ENCODE measurements at regions not wholly inside any gene's neighbourhood (a gene's known extent, or its start where the extent isn't known, plus 50 kb on each side); places are given as distances from the start of the nearest gene placed in this dataset.

DNA sequence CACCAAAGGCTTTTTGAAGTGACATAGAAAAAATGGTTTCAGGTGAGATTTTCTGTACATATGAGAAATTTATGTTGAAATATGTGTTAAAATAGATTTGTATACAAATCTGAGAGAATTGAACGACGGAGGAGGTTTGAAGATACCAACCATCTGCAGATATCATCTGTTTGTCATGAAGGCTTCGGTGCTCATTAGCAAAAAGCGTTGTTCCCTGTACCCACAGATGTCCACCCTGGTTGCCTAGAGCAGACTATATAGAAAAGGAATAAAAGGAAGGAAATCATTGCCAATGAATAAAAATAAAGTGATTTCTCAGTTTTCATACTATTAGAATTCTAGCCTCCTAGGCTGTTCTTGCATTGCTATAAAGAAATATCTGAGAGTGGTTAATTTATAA lies 2262.8 kb upstream of the ACO1 start:
- Histone ChIP-seq H3K4me1 (ENCODE audit: control insufficient read depth, extremely low read depth, insufficient read depth, low read length) (no peaks in the 10 kb centered on the region), H3K36me3 (ENCODE audit: control insufficient read depth in 2 of 2, extremely low read depth in 1 of 2, insufficient read depth in 2 of 2, low read length in 2 of 2) (no peaks in the 10 kb centered on the region), H3K4me3 (replicated peaks in 1 of 3; ENCODE audit: insufficient read depth in 1 of 3, low read depth in 1 of 3, low read length in 3 of 3) (no peak overlapping the region), H3K27ac (ENCODE audit: insufficient read depth, low read depth, low read length) (no peak overlapping the region), H3K9me3 (replicated peaks; ENCODE audit: control insufficient read depth, insufficient read depth, low read length) (no peaks in the 10 kb centered on the region), H4K20me1 (replicated peaks; ENCODE audit: control insufficient read depth, extremely low read depth, insufficient read depth, low read length) (no peaks in the 10 kb centered on the region), H3K79me2 (ENCODE audit: control insufficient read depth, insufficient read depth, low read length) (no peaks in the 10 kb centered on the region), H2AFZ (ENCODE audit: low read depth, low read length) (no peak overlapping the region), H3K4me2 (ENCODE audit: insufficient read depth, low read length) (no peak overlapping the region), H3K9ac (replicated peaks; ENCODE audit: extremely low read depth, insufficient read depth, low read length) (no peak overlapping the region), H3K9me1 (replicated peaks; ENCODE audit: control insufficient read depth, extremely low read depth, insufficient read depth, low read length) (no peaks in the 10 kb centered on the region), H3K27me3 (ENCODE audit: control insufficient read depth in 2 of 2, insufficient read depth in 2 of 2, low read length in 2 of 2) (no peaks in the 10 kb centered on the region)
- dilution Hi-C loops (cut with MboI; ENCODE audit: extremely low pct_ligation_motif_present, low sequenced_read_pairs) = no loop called here
- TF ChIP-seq JUN (IDR thresholded peaks at IDR 0.05; ENCODE audit: borderline replicate concordance, insufficient read depth, insufficient read length, low read depth) (no peak), POLR2AphosphoS5 (IDR thresholded peaks at IDR 0.05; ENCODE audit: insufficient read depth, low read depth, low read length) (no peak), GATA2 (IDR thresholded peaks at IDR 0.05; ENCODE audit: insufficient read depth, insufficient read length, low read depth, low read length) (no peak)
- intact Hi-C loops (cut with micrococcal nuclease) = no loop called here
- ChIA-PET POLR2A (no interaction called here), CTCF (no interaction called here)
- FAIRE-seq (no peak), DNase-seq (ENCODE audit: low read depth, low spot score) (no peak)
- no TSS peak for BruUV-seq (replicated peaks)

DNA sequence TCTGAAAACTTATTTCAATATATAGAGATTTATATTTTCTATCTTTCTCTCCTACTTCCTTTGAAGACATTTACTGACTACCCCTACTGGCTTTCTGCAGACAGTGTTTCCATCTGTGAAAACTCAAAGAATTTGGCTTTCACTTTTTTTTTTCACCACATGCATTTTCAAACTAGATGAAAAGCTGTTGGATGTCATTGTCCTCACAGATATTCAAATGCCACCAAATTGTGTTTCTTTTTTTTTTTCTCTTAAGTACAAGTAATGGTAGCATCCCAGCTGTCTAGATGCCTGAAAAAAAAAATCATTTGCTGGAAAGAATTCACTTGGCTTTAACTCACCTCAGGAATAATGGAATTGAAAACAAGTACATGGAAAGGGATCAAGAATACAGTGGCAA lies 2258.6 kb upstream of the ACO1 start:
- POLR2A ChIA-PET = no interaction called here

More for the DNA sequence above, 2258.6 kb upstream of the ACO1 start:
- H4K20me1 ChIP-seq (replicated peaks; ENCODE audit: control insufficient read depth, extremely low read depth, insufficient read depth, low read length) = no peaks in the 10 kb centered on the region
- H3K27me3 ChIP-seq (ENCODE audit: control insufficient read depth in 2 of 2, insufficient read depth in 2 of 2, low read length in 2 of 2) = no peaks in the 10 kb centered on the region
- no peaks in the 10 kb centered on the region for H3K9me3 ChIP-seq (replicated peaks; ENCODE audit: control insufficient read depth, insufficient read depth, low read length)
- H3K79me2 ChIP-seq (ENCODE audit: control insufficient read depth, insufficient read depth, low read length) = no peaks in the 10 kb centered on the region
- H3K9me1 ChIP-seq (replicated peaks; ENCODE audit: control insufficient read depth, extremely low read depth, insufficient read depth, low read length) = no peaks in the 10 kb centered on the region
- intact Hi-C loops (cut with micrococcal nuclease) (no loop called here), dilution Hi-C loops (cut with MboI; ENCODE audit: extremely low pct_ligation_motif_present, low sequenced_read_pairs) (no loop called here)
- FAIRE-seq = no peak
- BruUV-seq (replicated peaks) = no TSS peak
- CTCF ChIA-PET = no interaction called here
- H3K27ac ChIP-seq (ENCODE audit: insufficient read depth, low read depth, low read length) = no peak overlapping the region
- H2AFZ ChIP-seq (ENCODE audit: low read depth, low read length) = no peak overlapping the region
- DNase-seq (ENCODE audit: low read depth, low spot score) = no peak
- TF ChIP-seq EZH2 (IDR thresholded peaks at IDR 0.05; ENCODE audit: borderline replicate concordance, low read depth, low read length, severe bottlenecking) = no peak
- TF ChIP-seq GATA2 (IDR thresholded peaks at IDR 0.05; ENCODE audit: insufficient read depth, insufficient read length, low read depth, low read length) = no peak
- TF ChIP-seq MYC (IDR thresholded peaks at IDR 0.05; ENCODE audit: low read depth, low read length) = no peak
- TF ChIP-seq JUN (IDR thresholded peaks at IDR 0.05; ENCODE audit: borderline replicate concordance, insufficient read depth, insufficient read length, low read depth) = no peak
- TF ChIP-seq FOS (IDR thresholded peaks at IDR 0.05; ENCODE audit: borderline replicate concordance, insufficient read depth, low read length) = no peak
- no peak for TF ChIP-seq POLR2A (IDR thresholded peaks at IDR 0.05; ENCODE audit: low read depth, low read length)
- TF ChIP-seq, protein P1, sequence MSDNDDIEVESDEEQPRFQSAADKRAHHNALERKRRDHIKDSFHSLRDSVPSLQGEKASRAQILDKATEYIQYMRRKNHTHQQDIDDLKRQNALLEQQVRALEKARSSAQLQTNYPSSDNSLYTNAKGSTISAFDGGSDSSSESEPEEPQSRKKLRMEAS (IDR thresholded peaks at IDR 0.05; ENCODE audit: insufficient read depth, insufficient read length) = no peak
- TF ChIP-seq, protein P2, sequence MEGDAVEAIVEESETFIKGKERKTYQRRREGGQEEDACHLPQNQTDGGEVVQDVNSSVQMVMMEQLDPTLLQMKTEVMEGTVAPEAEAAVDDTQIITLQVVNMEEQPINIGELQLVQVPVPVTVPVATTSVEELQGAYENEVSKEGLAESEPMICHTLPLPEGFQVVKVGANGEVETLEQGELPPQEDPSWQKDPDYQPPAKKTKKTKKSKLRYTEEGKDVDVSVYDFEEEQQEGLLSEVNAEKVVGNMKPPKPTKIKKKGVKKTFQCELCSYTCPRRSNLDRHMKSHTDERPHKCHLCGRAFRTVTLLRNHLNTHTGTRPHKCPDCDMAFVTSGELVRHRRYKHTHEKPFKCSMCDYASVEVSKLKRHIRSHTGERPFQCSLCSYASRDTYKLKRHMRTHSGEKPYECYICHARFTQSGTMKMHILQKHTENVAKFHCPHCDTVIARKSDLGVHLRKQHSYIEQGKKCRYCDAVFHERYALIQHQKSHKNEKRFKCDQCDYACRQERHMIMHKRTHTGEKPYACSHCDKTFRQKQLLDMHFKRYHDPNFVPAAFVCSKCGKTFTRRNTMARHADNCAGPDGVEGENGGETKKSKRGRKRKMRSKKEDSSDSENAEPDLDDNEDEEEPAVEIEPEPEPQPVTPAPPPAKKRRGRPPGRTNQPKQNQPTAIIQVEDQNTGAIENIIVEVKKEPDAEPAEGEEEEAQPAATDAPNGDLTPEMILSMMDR (IDR thresholded peaks at IDR 0.05; ENCODE audit: extremely low read depth in 1 of 2, insufficient read depth in 1 of 2, low read depth in 1 of 2, low read length in 2 of 2) = no peak
- no peak for TF ChIP-seq POLR2AphosphoS5 (IDR thresholded peaks at IDR 0.05; ENCODE audit: insufficient read depth, low read depth, low read length)
- H3K4me3 ChIP-seq (replicated peaks in 1 of 3; ENCODE audit: insufficient read depth in 1 of 3, low read depth in 1 of 3, low read length in 3 of 3) = no peak overlapping the region
- H3K36me3 ChIP-seq (ENCODE audit: control insufficient read depth in 2 of 2, extremely low read depth in 1 of 2, insufficient read depth in 2 of 2, low read length in 2 of 2) = no peaks in the 10 kb centered on the region
- no peak overlapping the region for H3K9ac ChIP-seq (replicated peaks; ENCODE audit: extremely low read depth, insufficient read depth, low read length)
- no peak overlapping the region for H3K4me2 ChIP-seq (ENCODE audit: insufficient read depth, low read length)
- H3K4me1 ChIP-seq (ENCODE audit: control insufficient read depth, extremely low read depth, insufficient read depth, low read length) = no peaks in the 10 kb centered on the region
